ENCODE measurements at regions not wholly inside any gene's neighbourhood (a gene's known extent, or its start where the extent isn't known, plus 50 kb on each side); places are given as distances from the start of the nearest gene placed in this dataset.

- H3K4me3 ChIP-seq (ENCODE audit: low read depth in 1 of 2, low read length in 2 of 2), result no peak overlapping the region
- H3K9ac ChIP-seq (ENCODE audit: low read depth in 1 of 2, low read length in 2 of 2), result no peak overlapping the region
- no peaks in the 10 kb centered on the region for H3K9me3 ChIP-seq (ENCODE audit: control insufficient read depth in 1 of 2, low read length in 2 of 2)
- no peaks in the 10 kb centered on the region for H3K4me1 ChIP-seq (ENCODE audit: control insufficient read depth in 1 of 2, insufficient read depth in 2 of 2, low read length in 2 of 2)
- no peaks in the 10 kb centered on the region for H3K36me3 ChIP-seq (ENCODE audit: control insufficient read depth in 1 of 2, insufficient read depth in 2 of 2, low read length in 2 of 2)
- H3K27me3 ChIP-seq (ENCODE audit: control insufficient read depth in 1 of 2, insufficient read depth in 2 of 2, low read length in 2 of 2), result no peaks in the 10 kb centered on the region
- H3K27ac ChIP-seq (ENCODE audit: low read depth, low read length), result no peak overlapping the region
Measured at GRCh38 chr2:41727711-41728110, 320.1 kb upstream of the PKDCC start.

- H3K4me1 ChIP-seq (ENCODE audit: control insufficient read depth in 1 of 2, insufficient read depth in 2 of 2, low read length in 2 of 2), result no peaks in the 10 kb centered on the region
- no peaks in the 10 kb centered on the region for H3K36me3 ChIP-seq (ENCODE audit: control insufficient read depth in 1 of 2, insufficient read depth in 2 of 2, low read length in 2 of 2)
- H3K27ac ChIP-seq (ENCODE audit: low read depth, low read length), result no peak overlapping the region
- no peak overlapping the region for H3K9ac ChIP-seq (ENCODE audit: low read depth in 1 of 2, low read length in 2 of 2)
- no peak overlapping the region for H3K4me3 ChIP-seq (ENCODE audit: low read depth in 1 of 2, low read length in 2 of 2)
- no peaks in the 10 kb centered on the region for H3K27me3 ChIP-seq (ENCODE audit: control insufficient read depth in 1 of 2, insufficient read depth in 2 of 2, low read length in 2 of 2)
- H3K9me3 ChIP-seq (ENCODE audit: control insufficient read depth in 1 of 2, low read length in 2 of 2), result no peaks in the 10 kb centered on the region
Measured at GRCh38 chr2:41728788-41729338, 319.0 kb upstream of the PKDCC start.

GRCh38 chr2:41729800-41730364 is 317.9 kb upstream of the PKDCC start:
- Histone ChIP-seq H3K9me3 (ENCODE audit: control insufficient read depth in 1 of 2, low read length in 2 of 2) (no peaks in the 10 kb centered on the region), H3K27ac (ENCODE audit: low read depth, low read length) (no peak overlapping the region), H3K4me3 (ENCODE audit: low read depth in 1 of 2, low read length in 2 of 2) (no peak overlapping the region), H3K36me3 (ENCODE audit: control insufficient read depth in 1 of 2, insufficient read depth in 2 of 2, low read length in 2 of 2) (no peaks in the 10 kb centered on the region), H3K27me3 (ENCODE audit: control insufficient read depth in 1 of 2, insufficient read depth in 2 of 2, low read length in 2 of 2) (no peaks in the 10 kb centered on the region), H3K4me1 (ENCODE audit: control insufficient read depth in 1 of 2, insufficient read depth in 2 of 2, low read length in 2 of 2) (no peaks in the 10 kb centered on the region), H3K9ac (ENCODE audit: low read depth in 1 of 2, low read length in 2 of 2) (no peak overlapping the region)

- H3K9me3 ChIP-seq (ENCODE audit: control insufficient read depth in 1 of 2, low read length in 2 of 2), result no peaks in the 10 kb centered on the region
- H3K4me3 ChIP-seq (ENCODE audit: low read depth in 1 of 2, low read length in 2 of 2), result no peak overlapping the region
- no peak overlapping the region for H3K27ac ChIP-seq (ENCODE audit: low read depth, low read length)
- no peak overlapping the region for H3K9ac ChIP-seq (ENCODE audit: low read depth in 1 of 2, low read length in 2 of 2)
- no peaks in the 10 kb centered on the region for H3K36me3 ChIP-seq (ENCODE audit: control insufficient read depth in 1 of 2, insufficient read depth in 2 of 2, low read length in 2 of 2)
- no peaks in the 10 kb centered on the region for H3K4me1 ChIP-seq (ENCODE audit: control insufficient read depth in 1 of 2, insufficient read depth in 2 of 2, low read length in 2 of 2)
- H3K27me3 ChIP-seq (ENCODE audit: control insufficient read depth in 1 of 2, insufficient read depth in 2 of 2, low read length in 2 of 2), result no peaks in the 10 kb centered on the region
Measured at GRCh38 chr2:41735006-41735405, 312.8 kb upstream of the PKDCC start.

GRCh38 chr2:41735476-41735875 is 312.3 kb upstream of the PKDCC start:
- no peaks in the 10 kb centered on the region for H3K36me3 ChIP-seq (ENCODE audit: control insufficient read depth in 1 of 2, insufficient read depth in 2 of 2, low read length in 2 of 2)
- H3K4me1 ChIP-seq (ENCODE audit: control insufficient read depth in 1 of 2, insufficient read depth in 2 of 2, low read length in 2 of 2), result no peaks in the 10 kb centered on the region
- H3K27me3 ChIP-seq (ENCODE audit: control insufficient read depth in 1 of 2, insufficient read depth in 2 of 2, low read length in 2 of 2), result no peaks in the 10 kb centered on the region
- H3K9ac ChIP-seq (ENCODE audit: low read depth in 1 of 2, low read length in 2 of 2), result no peak overlapping the region
- H3K27ac ChIP-seq (ENCODE audit: low read depth, low read length), result no peak overlapping the region
- no peaks in the 10 kb centered on the region for H3K9me3 ChIP-seq (ENCODE audit: control insufficient read depth in 1 of 2, low read length in 2 of 2)
- H3K4me3 ChIP-seq (ENCODE audit: low read depth in 1 of 2, low read length in 2 of 2), result no peak overlapping the region

GRCh38 chr2:41736105-41736567 is 311.7 kb upstream of the PKDCC start:
- Histone ChIP-seq H3K4me1 (ENCODE audit: control insufficient read depth in 1 of 2, insufficient read depth in 2 of 2, low read length in 2 of 2) (no peaks in the 10 kb centered on the region), H3K9me3 (ENCODE audit: control insufficient read depth in 1 of 2, low read length in 2 of 2) (no peaks in the 10 kb centered on the region), H3K27ac (ENCODE audit: low read depth, low read length) (no peak overlapping the region), H3K36me3 (ENCODE audit: control insufficient read depth in 1 of 2, insufficient read depth in 2 of 2, low read length in 2 of 2) (no peaks in the 10 kb centered on the region), H3K4me3 (ENCODE audit: low read depth in 1 of 2, low read length in 2 of 2) (no peak overlapping the region), H3K9ac (ENCODE audit: low read depth in 1 of 2, low read length in 2 of 2) (no peak overlapping the region), H3K27me3 (ENCODE audit: control insufficient read depth in 1 of 2, insufficient read depth in 2 of 2, low read length in 2 of 2) (no peaks in the 10 kb centered on the region)

- no peak overlapping the region for H3K4me3 ChIP-seq (ENCODE audit: low read depth in 1 of 2, low read length in 2 of 2)
- no peak overlapping the region for H3K27ac ChIP-seq (ENCODE audit: low read depth, low read length)
Measured at GRCh38 chr2:41736586-41736985, 311.2 kb upstream of the PKDCC start.

GRCh38 chr2:41737888-41738287 is 309.9 kb upstream of the PKDCC start:
- H3K36me3 ChIP-seq (ENCODE audit: control insufficient read depth in 1 of 2, insufficient read depth in 2 of 2, low read length in 2 of 2), result no peaks in the 10 kb centered on the region
- H3K4me3 ChIP-seq (ENCODE audit: low read depth in 1 of 2, low read length in 2 of 2), result no peak overlapping the region
- no peak overlapping the region for H3K27ac ChIP-seq (ENCODE audit: low read depth, low read length)
- no peaks in the 10 kb centered on the region for H3K4me1 ChIP-seq (ENCODE audit: control insufficient read depth in 1 of 2, insufficient read depth in 2 of 2, low read length in 2 of 2)
- no peak overlapping the region for H3K9ac ChIP-seq (ENCODE audit: low read depth in 1 of 2, low read length in 2 of 2)
- H3K9me3 ChIP-seq (ENCODE audit: control insufficient read depth in 1 of 2, low read length in 2 of 2), result no peaks in the 10 kb centered on the region
- H3K27me3 ChIP-seq (ENCODE audit: control insufficient read depth in 1 of 2, insufficient read depth in 2 of 2, low read length in 2 of 2), result no peaks in the 10 kb centered on the region

More at GRCh38 chr2:41736586-41736985, 311.2 kb upstream of the PKDCC start:
- Histone ChIP-seq H3K9me3 (ENCODE audit: control insufficient read depth in 1 of 2, low read length in 2 of 2) (no peaks in the 10 kb centered on the region), H3K9ac (ENCODE audit: low read depth in 1 of 2, low read length in 2 of 2) (no peak overlapping the region), H3K4me1 (ENCODE audit: control insufficient read depth in 1 of 2, insufficient read depth in 2 of 2, low read length in 2 of 2) (no peaks in the 10 kb centered on the region), H3K27me3 (ENCODE audit: control insufficient read depth in 1 of 2, insufficient read depth in 2 of 2, low read length in 2 of 2) (no peaks in the 10 kb centered on the region), H3K36me3 (ENCODE audit: control insufficient read depth in 1 of 2, insufficient read depth in 2 of 2, low read length in 2 of 2) (no peaks in the 10 kb centered on the region)

- H3K27ac ChIP-seq (ENCODE audit: low read depth, low read length), result no peak overlapping the region
- no peaks in the 10 kb centered on the region for H3K27me3 ChIP-seq (ENCODE audit: control insufficient read depth in 1 of 2, insufficient read depth in 2 of 2, low read length in 2 of 2)
- H3K36me3 ChIP-seq (ENCODE audit: control insufficient read depth in 1 of 2, insufficient read depth in 2 of 2, low read length in 2 of 2), result no peaks in the 10 kb centered on the region
- H3K4me3 ChIP-seq (ENCODE audit: low read depth in 1 of 2, low read length in 2 of 2), result no peak overlapping the region
- H3K9me3 ChIP-seq (ENCODE audit: control insufficient read depth in 1 of 2, low read length in 2 of 2), result no peaks in the 10 kb centered on the region
- no peak overlapping the region for H3K9ac ChIP-seq (ENCODE audit: low read depth in 1 of 2, low read length in 2 of 2)
- H3K4me1 ChIP-seq (ENCODE audit: control insufficient read depth in 1 of 2, insufficient read depth in 2 of 2, low read length in 2 of 2), result no peaks in the 10 kb centered on the region
Measured at GRCh38 chr2:41741951-41742595, 305.7 kb upstream of the PKDCC start.

- Histone ChIP-seq H3K27ac (ENCODE audit: low read depth, low read length) (no peak overlapping the region), H3K27me3 (ENCODE audit: control insufficient read depth in 1 of 2, insufficient read depth in 2 of 2, low read length in 2 of 2) (no peaks in the 10 kb centered on the region), H3K9ac (ENCODE audit: low read depth in 1 of 2, low read length in 2 of 2) (no peak overlapping the region), H3K4me1 (ENCODE audit: control insufficient read depth in 1 of 2, insufficient read depth in 2 of 2, low read length in 2 of 2) (no peaks in the 10 kb centered on the region), H3K4me3 (ENCODE audit: low read depth in 1 of 2, low read length in 2 of 2) (no peak overlapping the region), H3K9me3 (ENCODE audit: control insufficient read depth in 1 of 2, low read length in 2 of 2) (no peaks in the 10 kb centered on the region), H3K36me3 (ENCODE audit: control insufficient read depth in 1 of 2, insufficient read depth in 2 of 2, low read length in 2 of 2) (no peaks in the 10 kb centered on the region)
Measured at GRCh38 chr2:41743324-41743723, 304.5 kb upstream of the PKDCC start.
